ENCODE measurements at regions not wholly inside any gene's neighbourhood (a gene's known extent, or its start where the extent isn't known, plus 50 kb on each side); places are given as distances from the start of the nearest gene placed in this dataset.

- TF ChIP-seq CTCF (conservative IDR thresholded peaks at IDR 0.05; ENCODE audit: low read depth), result no peak
- ChIA-PET CTCF (interaction anchor here (0.7 kb wide), 1 partner anchor 55 kb away, joined by 4 read pairs; no protein-coding TSS in a partner anchor), POLR2A (ENCODE audit: low non-redundant PET) (no interaction called here)
- H3K27ac ChIP-seq, result no peak overlapping the region
- DNase-seq (ENCODE audit: low spot score), result no peak
Measured at GRCh38 chr13:38527140-38527539, 159.7 kb upstream of the FREM2 start.

DNA sequence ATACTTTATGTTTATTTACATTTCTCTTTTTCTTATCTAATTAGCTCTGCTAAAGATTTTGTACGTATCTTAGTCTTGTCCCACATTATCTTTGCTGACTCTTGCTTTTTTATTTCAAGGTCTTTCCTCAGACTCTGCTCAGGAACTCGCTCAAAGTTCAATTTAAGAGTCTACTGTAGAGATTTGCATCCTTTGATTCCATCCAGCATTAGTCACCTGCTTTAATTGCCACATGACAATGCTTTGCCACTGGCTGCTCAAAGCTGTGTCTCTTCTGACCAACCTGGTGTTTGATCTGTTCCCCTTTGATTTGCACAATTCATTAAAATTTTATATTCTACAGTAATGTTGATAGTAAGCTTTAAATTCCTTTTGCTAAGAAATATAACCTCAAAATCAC is 157.9 kb upstream of the FREM2 start:
- no peak for TF ChIP-seq CTCF (conservative IDR thresholded peaks at IDR 0.05; ENCODE audit: low read depth)
- no peak overlapping the region for H3K27ac ChIP-seq
- POLR2A ChIA-PET (ENCODE audit: low non-redundant PET), result no interaction called here
- CTCF ChIA-PET, result interaction anchor here (2.1 kb wide), 1 partner anchor 759 kb away, joined by 10 read pairs; no protein-coding TSS in a partner anchor
- DNase-seq (ENCODE audit: low spot score), result no peak

DNA sequence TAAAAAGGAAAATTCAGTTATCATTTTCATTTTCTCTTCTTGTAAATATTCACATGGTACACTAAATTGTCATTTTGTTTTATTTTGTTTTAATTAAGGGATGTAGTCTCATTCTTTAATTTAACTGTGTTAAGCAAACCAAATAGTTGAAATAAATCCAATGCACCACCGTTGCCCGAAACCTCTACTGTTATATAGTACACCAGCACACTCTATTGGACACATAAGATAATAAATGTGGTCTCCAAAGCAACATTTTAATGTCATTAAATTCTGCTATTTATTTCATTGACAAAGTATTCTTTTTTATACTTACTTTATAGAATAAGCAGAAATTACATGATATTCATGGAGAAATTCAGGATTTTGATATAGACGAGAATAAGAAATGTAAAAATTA is 156.4 kb upstream of the FREM2 start:
- DNase-seq (ENCODE audit: low spot score), result peak; percentile 13
- ChIA-PET CTCF (interaction anchor here (2.1 kb wide), 1 partner anchor 761 kb away, joined by 10 read pairs; no protein-coding TSS in a partner anchor), POLR2A (ENCODE audit: low non-redundant PET) (no interaction called here)
- H3K27ac ChIP-seq, result no peak overlapping the region
- TF ChIP-seq CTCF (conservative IDR thresholded peaks at IDR 0.05; ENCODE audit: low read depth), result peak; percentile 28

GRCh38 chr13:38535261-38535660 is 151.6 kb upstream of the FREM2 start:
- POLR2A ChIA-PET (ENCODE audit: low non-redundant PET), result no interaction called here
- CTCF ChIA-PET, result interaction anchor here (0.7 kb wide), 1 partner anchor 837 kb away, joined by 3 read pairs; no protein-coding TSS in a partner anchor
- no peak overlapping the region for H3K27ac ChIP-seq
- DNase-seq (ENCODE audit: low spot score), result no peak
- TF ChIP-seq CTCF (conservative IDR thresholded peaks at IDR 0.05; ENCODE audit: low read depth), result no peak

GRCh38 chr13:38537051-38537450 is 149.8 kb upstream of the FREM2 start:
- DNase-seq (ENCODE audit: low spot score), result no peak
- CTCF ChIA-PET, result no interaction called here
- H3K27ac ChIP-seq, result no peak overlapping the region
- no peak for TF ChIP-seq CTCF (conservative IDR thresholded peaks at IDR 0.05; ENCODE audit: low read depth)
- POLR2A ChIA-PET (ENCODE audit: low non-redundant PET), result no interaction called here

DNA sequence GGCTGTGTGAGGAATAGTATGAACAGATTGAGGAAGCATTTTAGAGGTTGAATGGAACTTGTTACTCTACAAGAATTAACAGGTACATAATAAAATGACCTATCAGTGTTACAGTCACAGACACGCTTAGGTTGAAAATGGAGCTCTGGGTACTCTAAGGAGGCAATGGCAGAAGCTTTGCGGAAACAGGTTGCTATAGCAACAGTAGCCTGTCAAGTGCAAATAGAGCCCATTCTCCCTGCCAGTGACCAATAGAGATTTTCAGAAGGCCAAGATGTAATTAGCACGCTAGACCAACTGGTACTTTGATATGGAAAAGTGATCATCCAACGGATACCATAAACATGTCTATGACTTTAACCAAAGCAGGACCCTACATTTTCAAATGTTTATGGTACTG is 148.5 kb upstream of the FREM2 start:
- CTCF ChIA-PET, result no interaction called here
- TF ChIP-seq CTCF (conservative IDR thresholded peaks at IDR 0.05; ENCODE audit: low read depth), result no peak
- POLR2A ChIA-PET (ENCODE audit: low non-redundant PET), result no interaction called here
- DNase-seq (ENCODE audit: low spot score), result no peak
- no peak overlapping the region for H3K27ac ChIP-seq

DNA sequence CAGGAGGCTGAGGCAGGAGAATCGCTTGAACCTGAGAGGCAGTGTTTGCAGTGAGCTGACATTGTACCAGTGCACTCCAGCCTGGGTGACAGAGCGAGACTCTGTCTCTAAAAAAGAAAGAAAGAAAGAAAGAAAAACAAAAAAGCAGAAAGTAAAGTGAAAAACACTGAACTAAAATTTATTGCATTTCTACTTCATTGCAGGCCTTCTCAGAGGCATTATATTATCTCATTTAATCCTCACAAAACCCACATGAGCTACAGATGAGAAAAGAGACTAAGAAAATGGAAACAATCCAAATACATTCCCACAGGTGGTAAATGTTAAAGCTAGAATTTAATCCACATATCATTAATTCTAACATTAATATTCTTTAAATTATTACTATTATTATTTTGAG is 147.2 kb upstream of the FREM2 start:
- no peak for TF ChIP-seq CTCF (conservative IDR thresholded peaks at IDR 0.05; ENCODE audit: low read depth)
- ChIA-PET CTCF (no interaction called here), POLR2A (ENCODE audit: low non-redundant PET) (no interaction called here)
- H3K27ac ChIP-seq, result no peak overlapping the region
- no peak for DNase-seq (ENCODE audit: low spot score)

All from RWPE1 (cell line).